ENCODE measurements at regions not wholly inside any gene's neighbourhood (a gene's known extent, or its start where the extent isn't known, plus 50 kb on each side); places are given as distances from the start of the nearest gene placed in this dataset.
"Not testable (repeated sequence)": the region's sequence is repeated elsewhere in the genome, so short reads cannot be mapped to it uniquely, and the experiment has no call there.

DNA sequence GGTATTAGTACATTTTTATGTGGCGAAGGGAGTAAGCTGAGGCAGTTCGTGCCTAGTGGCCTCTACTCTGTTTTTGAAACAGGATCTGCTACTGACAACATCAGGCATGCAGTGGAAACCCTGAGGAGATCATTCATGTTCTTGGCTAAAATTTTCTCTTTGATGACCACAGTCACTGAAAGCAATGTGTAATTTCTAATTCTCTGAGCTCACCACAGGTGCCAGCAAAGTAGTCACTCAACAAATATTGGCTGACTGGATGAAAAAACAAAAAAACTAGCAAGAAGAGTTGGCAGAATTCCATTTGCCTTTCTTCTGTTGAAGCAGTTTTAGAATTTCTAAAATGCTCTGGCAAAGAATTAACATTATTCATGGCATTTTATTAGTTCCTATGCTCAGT is 176.5 kb upstream of the KCTD7 start:
- H3K4me1 ChIP-seq: no peaks in the 10 kb centered on the region
- TF ChIP-seq, protein P1, sequence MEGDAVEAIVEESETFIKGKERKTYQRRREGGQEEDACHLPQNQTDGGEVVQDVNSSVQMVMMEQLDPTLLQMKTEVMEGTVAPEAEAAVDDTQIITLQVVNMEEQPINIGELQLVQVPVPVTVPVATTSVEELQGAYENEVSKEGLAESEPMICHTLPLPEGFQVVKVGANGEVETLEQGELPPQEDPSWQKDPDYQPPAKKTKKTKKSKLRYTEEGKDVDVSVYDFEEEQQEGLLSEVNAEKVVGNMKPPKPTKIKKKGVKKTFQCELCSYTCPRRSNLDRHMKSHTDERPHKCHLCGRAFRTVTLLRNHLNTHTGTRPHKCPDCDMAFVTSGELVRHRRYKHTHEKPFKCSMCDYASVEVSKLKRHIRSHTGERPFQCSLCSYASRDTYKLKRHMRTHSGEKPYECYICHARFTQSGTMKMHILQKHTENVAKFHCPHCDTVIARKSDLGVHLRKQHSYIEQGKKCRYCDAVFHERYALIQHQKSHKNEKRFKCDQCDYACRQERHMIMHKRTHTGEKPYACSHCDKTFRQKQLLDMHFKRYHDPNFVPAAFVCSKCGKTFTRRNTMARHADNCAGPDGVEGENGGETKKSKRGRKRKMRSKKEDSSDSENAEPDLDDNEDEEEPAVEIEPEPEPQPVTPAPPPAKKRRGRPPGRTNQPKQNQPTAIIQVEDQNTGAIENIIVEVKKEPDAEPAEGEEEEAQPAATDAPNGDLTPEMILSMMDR (IDR thresholded peaks at IDR 0.05): no peak
- no peak for TF ChIP-seq EP300 (IDR thresholded peaks at IDR 0.05)
- TF ChIP-seq POLR2AphosphoS5 (IDR thresholded peaks at IDR 0.05): no peak
- TF ChIP-seq POLR2A (IDR thresholded peaks at IDR 0.05): no peak
- H3K36me3 ChIP-seq: peaks cover 0 to 23% of the 10 kb centered on the region in 2 donors
- H3K4me3 ChIP-seq: no peak overlapping the region
- H3K27ac ChIP-seq: no peak overlapping the region
- ATAC-seq: no peak
- no peaks in the 10 kb centered on the region for H3K27me3 ChIP-seq
- no peaks in the 10 kb centered on the region for H3K9me3 ChIP-seq
- 86 to 95% methylated on average over 2 of the region's 2 CpGs for WGBS, 2 donors (ENCODE audit: low coverage in 1 of 2)

DNA sequence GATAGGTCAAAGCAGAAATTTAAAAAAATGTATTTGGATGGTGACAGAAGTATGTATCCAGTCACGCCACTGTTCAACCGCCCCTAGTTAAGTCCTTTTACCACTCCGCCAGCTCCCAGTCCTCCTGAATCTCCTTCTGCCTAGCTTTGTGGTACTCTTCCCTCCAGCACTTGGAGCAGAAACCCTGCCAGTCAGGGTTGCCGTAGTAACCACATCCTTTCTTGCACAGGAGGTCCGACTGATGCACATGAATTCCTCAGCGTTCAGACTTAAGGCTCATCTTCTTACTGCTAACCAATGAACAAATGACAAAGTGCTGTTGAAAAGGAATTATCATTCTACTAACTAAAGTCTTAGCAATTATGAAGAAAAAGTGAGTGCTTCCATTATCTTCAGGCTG is 175.3 kb upstream of the KCTD7 start:
- peaks cover 0 to 20% of the 10 kb centered on the region in 2 donors for H3K36me3 ChIP-seq
- H3K27ac ChIP-seq: no peak overlapping the region
- no peak for ATAC-seq
- H3K27me3 ChIP-seq: no peaks in the 10 kb centered on the region
- no peak overlapping the region for H3K4me3 ChIP-seq
- no peaks in the 10 kb centered on the region for H3K9me3 ChIP-seq
- WGBS, 2 donors (ENCODE audit: low coverage in 1 of 2): 95 to 100% methylated on average over 5 to 6 of the region's 6 CpGs
- TF ChIP-seq, protein P1 (IDR thresholded peaks at IDR 0.05): no peak
- no peak for TF ChIP-seq EP300 (IDR thresholded peaks at IDR 0.05)
- TF ChIP-seq POLR2A (IDR thresholded peaks at IDR 0.05): no peak
- no peak for TF ChIP-seq POLR2AphosphoS5 (IDR thresholded peaks at IDR 0.05)
- no peaks in the 10 kb centered on the region for H3K4me1 ChIP-seq

DNA sequence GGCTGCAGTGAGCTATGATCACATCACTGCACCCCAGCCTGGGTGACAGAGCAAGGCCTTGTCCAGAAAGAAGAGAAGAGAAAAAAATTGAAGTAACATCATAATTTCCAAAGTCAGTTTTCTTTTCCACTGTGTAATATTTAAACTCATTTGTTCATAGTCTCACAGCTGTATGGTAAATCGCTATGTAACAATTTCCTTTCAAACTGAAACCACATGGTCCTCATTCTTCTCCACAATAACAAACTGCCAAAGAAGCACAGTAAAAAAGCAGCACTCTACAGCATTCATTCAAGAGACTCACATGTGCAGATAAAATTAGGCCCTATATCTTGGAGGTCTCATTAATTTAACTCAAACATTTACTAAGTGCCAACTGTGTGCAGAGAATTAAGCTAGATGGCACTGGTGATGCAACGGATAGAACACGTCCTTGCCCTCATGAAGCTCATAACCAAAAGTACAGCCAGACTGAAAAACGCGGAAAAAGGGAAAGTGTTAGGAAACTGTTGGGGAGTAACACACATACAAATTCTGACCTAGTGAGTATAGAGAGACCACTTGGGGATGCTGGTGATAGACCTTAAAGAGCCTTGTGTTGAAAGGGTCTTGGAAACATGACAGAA is 174.0 kb upstream of the KCTD7 start:
- peaks cover 0 to 11% of the 10 kb centered on the region in 2 donors for H3K36me3 ChIP-seq
- no peaks in the 10 kb centered on the region for H3K27me3 ChIP-seq
- no peak overlapping the region for H3K27ac ChIP-seq
- H3K4me3 ChIP-seq: no peak overlapping the region
- TF ChIP-seq POLR2A (IDR thresholded peaks at IDR 0.05) (no peak), POLR2AphosphoS5 (IDR thresholded peaks at IDR 0.05) (no peak), EP300 (IDR thresholded peaks at IDR 0.05) (no peak)
- TF ChIP-seq, protein P1 (IDR thresholded peaks at IDR 0.05): no peak
- 84 to 87% methylated on average over 4 to 5 of the region's 5 CpGs for WGBS, 2 donors (ENCODE audit: low coverage in 1 of 2)
- ATAC-seq: no peak
- no peaks in the 10 kb centered on the region for H3K9me3 ChIP-seq
- peaks cover 0 to 3% (median 0%) of the 10 kb centered on the region in 3 donors for H3K4me1 ChIP-seq

DNA sequence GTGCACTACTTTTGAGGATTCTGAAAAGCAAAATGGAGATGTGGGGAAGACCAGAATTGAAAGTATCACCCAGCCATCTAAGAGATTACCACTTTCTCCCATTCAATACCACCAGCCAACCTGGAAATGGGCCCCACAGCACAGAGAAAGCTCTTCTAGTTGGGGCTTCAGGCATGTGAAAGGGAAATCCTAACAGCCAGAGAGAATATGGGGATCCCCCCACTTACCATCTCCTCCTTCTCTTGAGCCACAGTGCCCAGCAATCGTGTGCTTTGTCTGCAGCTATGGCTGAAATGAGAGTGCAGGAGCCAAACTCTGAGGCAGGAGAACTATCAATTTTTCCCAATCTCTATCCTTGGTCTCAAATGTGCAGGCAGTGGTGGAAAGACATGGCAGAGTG is 173.2 kb upstream of the KCTD7 start:
- WGBS, 2 donors (ENCODE audit: low coverage in 1 of 2): no CpG with 5 or more reads among the region's 1 CpG
- not testable (repeated sequence) for ATAC-seq

DNA sequence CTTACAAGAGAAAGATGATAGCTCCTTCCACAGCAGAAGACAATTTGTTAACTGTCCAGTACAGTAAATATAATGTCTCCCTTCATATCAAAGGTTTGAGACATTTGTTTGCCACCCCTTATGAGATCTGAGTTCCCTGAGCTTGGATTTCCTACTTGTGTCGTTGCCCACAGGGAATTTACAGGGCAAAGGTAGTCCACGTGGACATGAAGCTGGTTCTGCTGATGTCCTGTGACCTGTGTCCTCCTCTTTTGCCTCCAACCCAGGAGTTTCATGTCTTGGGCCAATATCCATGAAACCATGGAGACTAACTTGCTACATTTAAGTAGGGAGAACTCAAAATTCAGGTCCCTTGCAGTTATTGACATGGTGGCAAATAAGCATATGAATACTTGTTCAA is 172.2 kb upstream of the KCTD7 start:
- H3K36me3 ChIP-seq, H3K27ac ChIP-seq, ATAC-seq, H3K9me3 ChIP-seq, H3K4me3 ChIP-seq, H3K27me3 ChIP-seq, H3K4me1 ChIP-seq: not testable (repeated sequence)
- 72% methylated on average over 2 of the region's 2 CpGs; no CpG with 5 or more reads in 1 of the 2 donors for WGBS, 2 donors (ENCODE audit: low coverage in 1 of 2)

More for the DNA sequence above, 173.2 kb upstream of the KCTD7 start:
- H3K9me3 ChIP-seq, H3K4me3 ChIP-seq, H3K27ac ChIP-seq, H3K36me3 ChIP-seq, H3K4me1 ChIP-seq, H3K27me3 ChIP-seq: not testable (repeated sequence)

DNA sequence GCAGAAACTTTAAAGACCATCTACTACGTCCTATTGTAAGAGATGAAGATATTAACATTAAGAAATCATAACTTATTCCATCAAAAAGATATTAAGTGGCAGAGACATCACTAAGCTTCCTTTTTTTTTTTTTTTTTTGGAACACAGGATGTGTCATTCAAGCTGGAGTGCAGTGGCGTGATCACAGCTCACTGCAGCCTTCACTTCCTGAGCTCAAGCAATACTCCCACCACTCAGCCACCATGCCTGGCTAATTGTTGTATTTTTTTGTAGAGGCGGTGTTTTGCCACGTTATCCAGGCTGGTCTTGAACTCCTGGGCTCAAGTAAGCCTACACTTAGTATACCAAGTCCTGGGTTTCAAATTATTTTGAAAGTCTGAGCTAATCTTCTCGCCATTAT is 169.7 kb upstream of the KCTD7 start:
- 76 to 79% methylated on average over 5 of the region's 5 CpGs for WGBS, 2 donors (ENCODE audit: low coverage in 1 of 2)
- not testable (repeated sequence) for H3K27ac ChIP-seq, H3K4me3 ChIP-seq, H3K27me3 ChIP-seq, ATAC-seq, H3K9me3 ChIP-seq, H3K4me1 ChIP-seq, H3K36me3 ChIP-seq

DNA sequence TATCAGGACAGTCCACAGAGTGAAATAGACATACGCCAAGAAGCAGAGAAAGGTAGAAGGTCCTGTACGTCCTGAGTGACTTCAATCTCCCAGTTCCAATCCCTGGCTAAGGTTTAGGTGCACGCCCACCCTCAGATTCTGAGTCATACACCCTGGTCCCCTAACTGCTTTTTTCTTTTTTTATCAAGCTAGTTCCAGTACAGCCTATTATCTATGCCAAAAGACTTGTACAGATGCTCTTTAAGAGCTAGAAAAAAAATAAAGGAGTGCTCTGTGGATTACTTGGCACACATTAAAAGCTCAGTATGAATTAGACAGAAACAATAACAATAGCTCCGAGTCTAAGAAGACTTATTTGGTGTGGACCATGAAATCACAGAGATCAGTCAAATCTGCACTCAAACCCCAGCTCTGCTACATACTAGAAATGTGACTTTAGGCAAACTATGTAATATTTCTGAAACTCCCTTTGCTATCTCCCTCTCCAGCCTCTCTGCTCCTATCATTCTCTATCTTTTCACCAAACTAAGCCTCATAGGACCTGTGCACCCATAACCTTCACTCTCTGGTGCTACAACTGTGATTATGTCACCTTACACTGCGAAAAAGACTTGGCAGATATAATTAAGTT is 168.8 kb upstream of the KCTD7 start:
- H3K27ac ChIP-seq, H3K4me3 ChIP-seq, H3K36me3 ChIP-seq, H3K27me3 ChIP-seq, H3K9me3 ChIP-seq, H3K4me1 ChIP-seq, ATAC-seq: not testable (repeated sequence)
- 10 to 47% methylated on average over 3 to 5 of the region's 5 CpGs for WGBS, 2 donors (ENCODE audit: low coverage in 1 of 2)
